SU-DHL-6 (cell line): ENCODE measurements at regions not wholly inside any gene's neighbourhood (a gene's known extent, or its start where the extent isn't known, plus 50 kb on each side); places are given as distances from the start of the nearest gene placed in this dataset.

Source experiments
- EZH2phosphoT487 ChIP-seq: fragments of 200-600 bp; sonication (generic), shearing (Covaris generic); conservative IDR thresholded peaks from 2 replicates; pipeline ENCODE4 v1.6.1; 2018; ENCODE audit warnings: mild to moderate bottlenecking, antibody characterized with exemption, low read length, moderate library complexity, mixed read lengths
- TF ChIP-seq, protein P1 (sequence below): fragments of 200-600 bp; sonication (generic); IDR thresholded peaks from one replicate; pipeline ENCODE4 v1.5.1; 2017; ENCODE audit warnings: antibody characterized with exemption, mild to moderate bottlenecking, low read length, moderate library complexity; ENCODE audit not compliant: insufficient read depth, poor library complexity, severe bottlenecking

DNA sequence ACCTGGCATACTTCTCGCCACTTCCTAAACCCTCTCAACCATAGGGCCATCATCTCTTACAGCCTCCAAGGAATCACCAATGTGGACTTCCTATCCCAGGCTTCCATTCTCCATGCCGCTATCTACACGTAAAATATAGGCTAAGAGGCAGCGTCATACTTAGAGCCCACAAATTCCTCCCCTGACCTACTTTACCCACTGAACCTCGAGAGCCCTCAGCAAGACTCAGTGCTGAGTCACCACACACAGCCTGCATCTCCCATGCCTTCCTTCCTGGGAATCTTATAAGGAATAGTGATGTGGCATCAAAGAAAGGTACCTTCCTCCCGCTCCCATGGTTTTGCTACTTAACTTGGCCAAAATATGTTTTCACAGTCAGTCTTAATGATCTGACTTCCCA is 435.6 kb upstream of the NFE2L3 start:
- TF ChIP-seq, protein P1, sequence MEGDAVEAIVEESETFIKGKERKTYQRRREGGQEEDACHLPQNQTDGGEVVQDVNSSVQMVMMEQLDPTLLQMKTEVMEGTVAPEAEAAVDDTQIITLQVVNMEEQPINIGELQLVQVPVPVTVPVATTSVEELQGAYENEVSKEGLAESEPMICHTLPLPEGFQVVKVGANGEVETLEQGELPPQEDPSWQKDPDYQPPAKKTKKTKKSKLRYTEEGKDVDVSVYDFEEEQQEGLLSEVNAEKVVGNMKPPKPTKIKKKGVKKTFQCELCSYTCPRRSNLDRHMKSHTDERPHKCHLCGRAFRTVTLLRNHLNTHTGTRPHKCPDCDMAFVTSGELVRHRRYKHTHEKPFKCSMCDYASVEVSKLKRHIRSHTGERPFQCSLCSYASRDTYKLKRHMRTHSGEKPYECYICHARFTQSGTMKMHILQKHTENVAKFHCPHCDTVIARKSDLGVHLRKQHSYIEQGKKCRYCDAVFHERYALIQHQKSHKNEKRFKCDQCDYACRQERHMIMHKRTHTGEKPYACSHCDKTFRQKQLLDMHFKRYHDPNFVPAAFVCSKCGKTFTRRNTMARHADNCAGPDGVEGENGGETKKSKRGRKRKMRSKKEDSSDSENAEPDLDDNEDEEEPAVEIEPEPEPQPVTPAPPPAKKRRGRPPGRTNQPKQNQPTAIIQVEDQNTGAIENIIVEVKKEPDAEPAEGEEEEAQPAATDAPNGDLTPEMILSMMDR = no peak
- no peak for TF ChIP-seq EZH2phosphoT487
